ENCODE measurements at regions not wholly inside any gene's neighbourhood (a gene's known extent, or its start where the extent isn't known, plus 50 kb on each side); places are given as distances from the start of the nearest gene placed in this dataset.

DNA sequence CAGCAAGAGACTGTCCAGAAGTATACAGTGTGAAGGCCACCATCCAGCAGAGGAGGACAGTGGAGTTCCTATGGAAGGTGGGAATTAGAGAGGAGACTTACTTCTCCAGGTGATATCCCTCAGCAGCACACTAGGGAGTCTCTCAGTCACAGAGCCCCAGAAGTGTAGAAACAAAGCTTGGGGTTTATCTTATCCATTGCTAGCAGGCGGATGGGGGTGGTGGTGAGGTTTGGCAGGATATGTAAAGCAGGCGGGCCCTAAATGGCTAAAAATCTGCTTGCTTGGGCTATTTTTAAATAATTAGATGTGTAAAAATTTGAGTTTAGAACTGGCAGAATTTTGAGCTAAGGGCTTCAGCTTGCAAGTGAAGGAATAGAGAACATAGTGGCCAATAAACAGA is 50.1 kb upstream of the RGS18 start:
- H3K36me3 ChIP-seq, result no peaks in the 10 kb centered on the region
- no peak for TF ChIP-seq POLR2A (IDR thresholded peaks at IDR 0.05)
- intact Hi-C loops (cut with DNase I; ENCODE audit: low total_unique reads), result no loop called here
- no peaks in the 10 kb centered on the region for H3K9me3 ChIP-seq
- no peak for DNase-seq (ENCODE audit: low spot score in 2 of 2)
- no peaks in the 10 kb centered on the region for H3K4me1 ChIP-seq
- H3K27me3 ChIP-seq, result no peaks in the 10 kb centered on the region
- H3K27ac ChIP-seq, result no peak overlapping the region
- H3K4me3 ChIP-seq, result no peak overlapping the region
